ENCODE measurements at regions not wholly inside any gene's neighbourhood (a gene's known extent, or its start where the extent isn't known, plus 50 kb on each side); places are given as distances from the start of the nearest gene placed in this dataset.

- Histone ChIP-seq H3K4me3 (ENCODE audit: insufficient read depth, low read length) (peak overlapping the region; percentile 13), H2AFZ (ENCODE audit: low read length) (no peak overlapping the region), H3K36me3 (ENCODE audit: insufficient read depth, low read length) (peaks cover 15% of the 10 kb centered on the region), H3K27ac (ENCODE audit: low read depth, low read length) (peak overlapping the region; percentile 96), H3K27me3 (ENCODE audit: insufficient read depth, low read length) (no peaks in the 10 kb centered on the region), H4K20me1 (ENCODE audit: insufficient read depth, low read length) (peaks cover 94% of the 10 kb centered on the region), H3K9me3 (ENCODE audit: low read depth, low read length) (no peaks in the 10 kb centered on the region), H3K79me2 (ENCODE audit: insufficient read depth, low read length) (peaks cover 94% of the 10 kb centered on the region), H3K4me2 (ENCODE audit: insufficient read depth, low read length) (peak overlapping the region; percentile 10), H3K4me1 (ENCODE audit: insufficient read depth, low read length) (peaks cover 76% of the 10 kb centered on the region)
- peak; percentile 57 for DNase-seq (ENCODE audit: insufficient read length, low spot score, missing footprints)
- TF ChIP-seq CTCF (IDR thresholded peaks at IDR 0.05; ENCODE audit: extremely low read depth, low read depth, low read length): no peak
Observed at GRCh38 chr17:77472468-77473310, 331.9 kb downstream of the SEC14L1 start.

- peaks cover 95% of the 10 kb centered on the region for H4K20me1 ChIP-seq (ENCODE audit: insufficient read depth, low read length)
- peak overlapping the region; percentile 30 for H3K4me2 ChIP-seq (ENCODE audit: insufficient read depth, low read length)
- peak overlapping the region; percentile 96 for H3K27ac ChIP-seq (ENCODE audit: low read depth, low read length)
Observed at GRCh38 chr17:77473615-77474226, 333.0 kb downstream of the SEC14L1 start.

GRCh38 chr17:77474292-77474988, 333.7 kb downstream of the SEC14L1 start:
- Histone ChIP-seq H4K20me1 (ENCODE audit: insufficient read depth, low read length) (peaks cover 95% of the 10 kb centered on the region), H3K4me3 (ENCODE audit: insufficient read depth, low read length) (peak overlapping the region; percentile 24), H3K4me1 (ENCODE audit: insufficient read depth, low read length) (peaks cover 82% of the 10 kb centered on the region), H3K4me2 (ENCODE audit: insufficient read depth, low read length) (peak overlapping the region; percentile 30), H3K79me2 (ENCODE audit: insufficient read depth, low read length) (peaks cover 95% of the 10 kb centered on the region), H2AFZ (ENCODE audit: low read length) (no peak overlapping the region), H3K36me3 (ENCODE audit: insufficient read depth, low read length) (peaks cover 15% of the 10 kb centered on the region), H3K27ac (ENCODE audit: low read depth, low read length) (peak overlapping the region; percentile 96), H3K27me3 (ENCODE audit: insufficient read depth, low read length) (no peaks in the 10 kb centered on the region), H3K9me3 (ENCODE audit: low read depth, low read length) (no peaks in the 10 kb centered on the region)
- DNase-seq (ENCODE audit: insufficient read length, low spot score, missing footprints): peak; percentile 85
- no peak for TF ChIP-seq CTCF (IDR thresholded peaks at IDR 0.05; ENCODE audit: extremely low read depth, low read depth, low read length)

More at GRCh38 chr17:77473615-77474226, 333.0 kb downstream of the SEC14L1 start:
- no peak overlapping the region for H3K4me3 ChIP-seq (ENCODE audit: insufficient read depth, low read length)
- H3K4me1 ChIP-seq (ENCODE audit: insufficient read depth, low read length): peaks cover 82% of the 10 kb centered on the region
- H3K27me3 ChIP-seq (ENCODE audit: insufficient read depth, low read length): no peaks in the 10 kb centered on the region
- DNase-seq (ENCODE audit: insufficient read length, low spot score, missing footprints): peak; percentile 8
- no peak overlapping the region for H2AFZ ChIP-seq (ENCODE audit: low read length)
- H3K36me3 ChIP-seq (ENCODE audit: insufficient read depth, low read length): peaks cover 15% of the 10 kb centered on the region
- no peaks in the 10 kb centered on the region for H3K9me3 ChIP-seq (ENCODE audit: low read depth, low read length)
- no peak for TF ChIP-seq CTCF (IDR thresholded peaks at IDR 0.05; ENCODE audit: extremely low read depth, low read depth, low read length)
- H3K79me2 ChIP-seq (ENCODE audit: insufficient read depth, low read length): peaks cover 95% of the 10 kb centered on the region
